ENCODE measurements at regions not wholly inside any gene's neighbourhood (a gene's known extent, or its start where the extent isn't known, plus 50 kb on each side); places are given as distances from the start of the nearest gene placed in this dataset.

DNA sequence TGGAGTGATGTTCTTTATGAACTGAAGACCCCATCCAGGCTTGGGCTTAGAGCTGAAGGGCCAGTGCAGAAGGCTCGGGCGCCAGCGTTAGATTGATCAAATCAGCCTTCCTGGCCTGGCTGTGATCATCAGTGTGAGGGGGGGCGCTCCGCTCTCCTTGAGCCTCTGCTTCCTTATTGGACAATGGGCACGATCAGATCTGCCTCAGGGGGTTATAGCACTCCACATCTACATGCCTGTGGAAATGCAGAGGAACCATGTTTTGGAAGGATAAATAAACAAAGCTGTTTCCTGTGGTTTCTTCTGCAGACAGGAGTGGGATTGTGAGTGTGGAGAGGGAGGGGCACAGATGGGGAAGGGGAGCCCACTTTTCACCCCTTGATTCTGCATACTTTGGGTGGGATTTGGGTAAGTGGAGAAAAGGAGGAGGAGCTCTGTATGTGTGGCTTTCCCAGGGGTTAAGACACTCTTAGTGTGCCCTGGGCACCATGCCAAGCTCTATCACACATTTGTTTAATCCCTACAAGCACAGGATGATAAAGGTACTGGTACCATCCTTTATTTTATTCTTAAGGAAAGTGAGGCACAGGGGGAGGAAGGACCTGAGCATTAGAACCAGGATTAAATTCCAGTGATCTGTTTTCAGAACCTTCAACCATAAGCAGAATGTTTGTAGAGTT is 150.5 kb downstream of the EN1 start:
- SMC1A ChIA-PET (ENCODE audit: uncharacterized antibody, unreplicated experiment) = no interaction called here
- no peak for FAIRE-seq
- POLR2A ChIA-PET = no interaction called here

More for the DNA sequence above, 150.5 kb downstream of the EN1 start:
- no TSS peak for BruUV-seq (replicated peaks)
- in situ Hi-C loops (cut with MboI) = no loop called here
- Histone ChIP-seq H3K9me3 (replicated peaks; ENCODE audit: control insufficient read depth, insufficient read depth, low read length) (no peaks in the 10 kb centered on the region), H3K9ac (ENCODE audit: control insufficient read depth, insufficient read depth, low read length) (no peak overlapping the region), H3K27ac (ENCODE audit: control insufficient read depth, insufficient read depth) (no peak overlapping the region), H2AFZ (ENCODE audit: control insufficient read depth, low read depth, low read length) (no peak overlapping the region), H3K36me3 (ENCODE audit: control insufficient read depth in 2 of 2, insufficient read depth in 2 of 2, low read length in 1 of 2) (no peaks in the 10 kb centered on the region), H3K4me2 (ENCODE audit: control insufficient read depth, insufficient read depth) (no peak overlapping the region), H3K27me3 (replicated peaks in 1 of 2; ENCODE audit: control insufficient read depth in 2 of 2, insufficient read depth in 2 of 2, low read length in 1 of 2) (no peaks in the 10 kb centered on the region), H4K20me1 (ENCODE audit: control insufficient read depth, insufficient read depth) (no peaks in the 10 kb centered on the region), H3K4me1 (ENCODE audit: control insufficient read depth, insufficient read depth, low read length) (no peaks in the 10 kb centered on the region), H3K4me3 (no peak overlapping the region), H3K79me2 (ENCODE audit: control insufficient read depth, insufficient read depth, low read length) (no peaks in the 10 kb centered on the region)
- ChIA-PET CTCF (no interaction called here), RAD21 (ENCODE audit: unreplicated experiment) (no interaction called here)
- TF ChIP-seq STAT1 (conservative IDR thresholded peaks at IDR 0.05) (no peak), SIN3A (IDR thresholded peaks at IDR 0.05; ENCODE audit: low read depth, low read length) (no peak), EZH2 (IDR thresholded peaks at IDR 0.05; ENCODE audit: borderline replicate concordance, control insufficient read depth, low read depth, low read length) (no peak), E2F4 (IDR thresholded peaks at IDR 0.05; ENCODE audit: low read depth, low read length) (no peak), JUNB (IDR thresholded peaks at IDR 0.05) (no peak), ZSCAN29 (IDR thresholded peaks at IDR 0.05) (no peak), CBX5 (IDR thresholded peaks at IDR 0.05; ENCODE audit: low read depth) (no peak), RAD21 (IDR thresholded peaks at IDR 0.05; ENCODE audit: insufficient read depth, low read depth, low read length) (no peak), CTCF (IDR thresholded peaks at IDR 0.05 in 2 of 3, conservative IDR thresholded peaks at IDR 0.05 in 1 of 3; ENCODE audit: control insufficient read depth in 2 of 3, extremely low read depth in 1 of 3, insufficient read depth in 1 of 3, low read depth in 3 of 3, low read length in 3 of 3) (no peak), MTA3 (IDR thresholded peaks at IDR 0.05; ENCODE audit: borderline replicate concordance, low read length) (no peak), ESRRA (IDR thresholded peaks at IDR 0.05; ENCODE audit: low read length) (no peak), NFYB (IDR thresholded peaks at IDR 0.05; ENCODE audit: insufficient read depth, low read depth, low read length) (no peak), TCF3 (IDR thresholded peaks at IDR 0.05; ENCODE audit: borderline replicate concordance, insufficient read depth, low read depth, low read length) (no peak), SIX5 (IDR thresholded peaks at IDR 0.05; ENCODE audit: low read depth, low read length, severe bottlenecking) (no peak), NFYA (IDR thresholded peaks at IDR 0.05; ENCODE audit: borderline replicate concordance, low read depth, low read length) (no peak)
- ATAC-seq (no peak), DNase-seq (ENCODE audit: low read depth, low spot score) (no peak)
- WGBS (ENCODE audit: insufficient coverage, insufficient replicate concordance, low lambda C conversion rate, missing lambda C conversion rate) = 40% methylated on average over 6 of the region's 6 CpGs
- intact Hi-C loops (cut with micrococcal nuclease; ENCODE audit: unreplicated experiment) = no loop called here

Data from GM12878 (cell line).